MM.1S (cell line): ENCODE measurements at regions not wholly inside any gene's neighbourhood (a gene's known extent, or its start where the extent isn't known, plus 50 kb on each side); places are given as distances from the start of the nearest gene placed in this dataset.

ENCODE experiments used
- CTCF ChIP-seq: fragments of 300-600 bp; sonication (generic); IDR thresholded peaks from 2 replicates; pipeline ENCODE4 v1.5.1; 2016; ENCODE audit warnings: antibody characterized with exemption, low read length, mixed read lengths
- EZH2 ChIP-seq: fragments of 300-600 bp; sonication (generic); optimal IDR thresholded peaks from 2 replicates; pipeline ENCODE3; 2017; ENCODE audit warnings: low read depth, mild to moderate bottlenecking, antibody characterized with exemption, low read length, mixed read lengths

- TF ChIP-seq CTCF = no peak
- TF ChIP-seq EZH2 = no peak
These were observed 482.1 kb downstream of the LIG4 start for GRCh38 chr13:107733276-107733675.
